Gastroesophageal sphincter (tissue), 3 donors: ENCODE measurements at regions not wholly inside any gene's neighbourhood (a gene's known extent, or its start where the extent isn't known, plus 50 kb on each side); places are given as distances from the start of the nearest gene placed in this dataset.

ENCODE experiments used
- EP300 ChIP-seq: sonication (generic); formaldehyde crosslinking; IDR thresholded peaks from one replicate; pipeline ENCODE4 v1.6.1; 2017; ENCODE audit warnings: antibody characterized with exemption, mild to moderate bottlenecking
- POLR2A ChIP-seq, 2 donors: fragments of 450-650 bp; IDR thresholded peaks; one replicate each; pipeline ENCODE4 v1.6.1; 2017; ENCODE audit warnings: antibody characterized with exemption in 2 of 2, mild to moderate bottlenecking in 2 of 2, moderate library complexity in 1 of 2
- POLR2AphosphoS5 ChIP-seq: sonication (generic); formaldehyde crosslinking; IDR thresholded peaks from one replicate; pipeline ENCODE4 v1.6.1; 2017; ENCODE audit warnings: antibody characterized with exemption
- TF ChIP-seq, protein P1 (sequence below), 4 experiments: fragments of 200-600 bp in 2 of 4; fragments of 450-650 bp in 2 of 4; sonication (generic) in 1 of 4; IDR thresholded peaks; one replicate each; pipeline ENCODE4 v1.5.1; 2017 to 2019; ENCODE audit warnings: antibody characterized with exemption in 4 of 4, mild to moderate bottlenecking in 2 of 4, moderate library complexity in 2 of 4

DNA sequence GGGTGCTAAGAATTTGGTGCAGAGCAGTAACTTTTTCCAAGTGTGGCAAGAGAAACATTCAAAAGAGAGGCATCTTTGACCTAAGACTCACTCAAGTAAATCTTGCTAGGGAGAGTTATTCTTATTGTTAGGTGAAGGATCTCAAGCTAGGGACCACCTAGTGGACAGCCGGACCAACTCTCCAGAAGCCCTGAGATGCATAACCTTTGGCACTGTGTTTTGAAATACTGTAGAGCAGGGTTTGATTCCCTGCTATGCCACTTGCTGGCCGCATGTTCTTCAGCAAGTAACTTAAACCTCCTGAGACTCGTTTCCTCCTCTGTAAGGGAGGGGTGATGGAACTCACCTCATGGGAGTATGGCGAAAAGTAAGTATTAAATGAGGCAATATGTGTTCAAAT, 336.1 kb upstream of the ADAMTSL1 start:
- TF ChIP-seq, protein P1, sequence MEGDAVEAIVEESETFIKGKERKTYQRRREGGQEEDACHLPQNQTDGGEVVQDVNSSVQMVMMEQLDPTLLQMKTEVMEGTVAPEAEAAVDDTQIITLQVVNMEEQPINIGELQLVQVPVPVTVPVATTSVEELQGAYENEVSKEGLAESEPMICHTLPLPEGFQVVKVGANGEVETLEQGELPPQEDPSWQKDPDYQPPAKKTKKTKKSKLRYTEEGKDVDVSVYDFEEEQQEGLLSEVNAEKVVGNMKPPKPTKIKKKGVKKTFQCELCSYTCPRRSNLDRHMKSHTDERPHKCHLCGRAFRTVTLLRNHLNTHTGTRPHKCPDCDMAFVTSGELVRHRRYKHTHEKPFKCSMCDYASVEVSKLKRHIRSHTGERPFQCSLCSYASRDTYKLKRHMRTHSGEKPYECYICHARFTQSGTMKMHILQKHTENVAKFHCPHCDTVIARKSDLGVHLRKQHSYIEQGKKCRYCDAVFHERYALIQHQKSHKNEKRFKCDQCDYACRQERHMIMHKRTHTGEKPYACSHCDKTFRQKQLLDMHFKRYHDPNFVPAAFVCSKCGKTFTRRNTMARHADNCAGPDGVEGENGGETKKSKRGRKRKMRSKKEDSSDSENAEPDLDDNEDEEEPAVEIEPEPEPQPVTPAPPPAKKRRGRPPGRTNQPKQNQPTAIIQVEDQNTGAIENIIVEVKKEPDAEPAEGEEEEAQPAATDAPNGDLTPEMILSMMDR (IDR thresholded peaks at IDR 0.05), result no peak
- no peak for TF ChIP-seq POLR2A (IDR thresholded peaks at IDR 0.05)
- TF ChIP-seq POLR2AphosphoS5, result no peak
- TF ChIP-seq EP300, result no peak
